Parathyroid adenoma (tissue), 2 donors: ENCODE measurements at regions not wholly inside any gene's neighbourhood (a gene's known extent, or its start where the extent isn't known, plus 50 kb on each side); places are given as distances from the start of the nearest gene placed in this dataset.

Source experiments
- H2AFZ ChIP-seq: fragments of 300-600 bp; sonication (generic); one replicate; pipeline ENCODE4 v1.7.0; 2017; ENCODE audit warnings: antibody characterized with exemption, mild to moderate bottlenecking
- H3K27ac ChIP-seq: fragments of 300-600 bp; sonication (generic); one replicate; pipeline ENCODE4 v1.7.0; 2017
- H3K27me3 ChIP-seq: fragments of 300-600 bp; sonication (generic); one replicate; pipeline ENCODE4 v1.7.0; 2017; ENCODE audit warnings: low read length; ENCODE audit not compliant: control insufficient read depth, insufficient read depth
- H3K36me3 ChIP-seq: fragments of 300-600 bp; sonication (generic); one replicate; pipeline ENCODE4 v1.7.0; 2017; ENCODE audit warnings: low read length; ENCODE audit not compliant: control insufficient read depth, insufficient read depth
- H3K4me1 ChIP-seq: fragments of 300-600 bp; sonication (generic); one replicate; pipeline ENCODE4 v1.7.0; 2017; ENCODE audit warnings: control low read depth
- H3K4me2 ChIP-seq: fragments of 300-600 bp; sonication (generic); one replicate; pipeline ENCODE4 v1.7.0; 2017; ENCODE audit warnings: low read length
- H3K4me3 ChIP-seq: fragments of 300-600 bp; sonication (generic); one replicate; pipeline ENCODE4 v1.7.0; 2017; ENCODE audit warnings: low read depth, low read length
- H3K79me2 ChIP-seq: fragments of 300-600 bp; sonication (generic); one replicate; pipeline ENCODE4 v1.7.0; 2017; ENCODE audit warnings: control low read depth
- H3K9ac ChIP-seq: fragments of 300-600 bp; sonication (generic); one replicate; pipeline ENCODE4 v1.7.0; 2017; ENCODE audit warnings: mild to moderate bottlenecking
- H3K9me3 ChIP-seq: fragments of 300-600 bp; sonication (generic); one replicate; pipeline ENCODE4 v1.7.0; 2017; ENCODE audit warnings: low read length; ENCODE audit not compliant: control insufficient read depth
- CTCF ChIP-seq: fragments of 300-600 bp; sonication (generic); IDR thresholded peaks from one replicate; pipeline ENCODE4 v1.7.0; 2017; ENCODE audit warnings: antibody characterized with exemption, mild to moderate bottlenecking
- donor health status: primary hyperparathyroidism.

GRCh38 chr1:67534627-67535065 lies 104.4 kb upstream of the SERBP1 start:
- TF ChIP-seq CTCF: no peak
- no peak overlapping the region for H3K9ac ChIP-seq

GRCh38 chr1:67535474-67535873 lies 105.3 kb upstream of the SERBP1 start:
- TF ChIP-seq CTCF: peak; percentile 68
- H3K27me3 ChIP-seq: no peaks in the 10 kb centered on the region
- no peaks in the 10 kb centered on the region for H3K79me2 ChIP-seq
- H3K4me2 ChIP-seq: no peak overlapping the region
- H3K9me3 ChIP-seq: no peaks in the 10 kb centered on the region
- H3K4me1 ChIP-seq: no peaks in the 10 kb centered on the region
- no peak overlapping the region for H3K27ac ChIP-seq
- H3K9ac ChIP-seq: no peak overlapping the region
- H2AFZ ChIP-seq: no peak overlapping the region
- no peak overlapping the region for H3K4me3 ChIP-seq
- H3K36me3 ChIP-seq: no peaks in the 10 kb centered on the region

More at GRCh38 chr1:67534627-67535065, 104.4 kb upstream of the SERBP1 start:
- H3K79me2 ChIP-seq: no peaks in the 10 kb centered on the region
- H3K4me1 ChIP-seq: no peaks in the 10 kb centered on the region
- no peaks in the 10 kb centered on the region for H3K36me3 ChIP-seq
- H3K4me2 ChIP-seq: no peak overlapping the region
- no peak overlapping the region for H3K4me3 ChIP-seq
- H3K9me3 ChIP-seq: no peaks in the 10 kb centered on the region
- H2AFZ ChIP-seq: no peak overlapping the region
- no peak overlapping the region for H3K27ac ChIP-seq
- H3K27me3 ChIP-seq: no peaks in the 10 kb centered on the region

- no peak overlapping the region for H3K27ac ChIP-seq
- H3K4me2 ChIP-seq: no peak overlapping the region
Measured at GRCh38 chr1:67536957-67537666, 106.9 kb upstream of the SERBP1 start.

DNA sequence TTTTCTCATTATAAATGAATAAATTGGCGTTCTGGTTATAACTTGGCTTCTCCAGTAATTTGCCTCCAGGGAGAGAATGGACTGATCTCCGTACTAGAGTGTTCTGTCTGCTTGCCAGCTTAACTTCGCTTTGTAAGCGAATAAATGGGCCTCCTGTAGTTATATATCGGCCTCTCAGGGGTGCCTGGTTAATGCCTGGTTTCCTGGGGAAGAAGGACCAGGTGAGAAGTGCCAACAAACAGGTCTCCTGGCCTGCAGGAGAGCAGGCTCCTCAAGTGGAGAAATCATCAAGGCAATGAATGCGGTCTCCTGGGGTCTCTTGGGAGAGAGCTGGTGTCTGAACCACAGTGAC lies 107.4 kb upstream of the SERBP1 start:
- no peaks in the 10 kb centered on the region for H3K9me3 ChIP-seq
- no peaks in the 10 kb centered on the region for H3K27me3 ChIP-seq
- no peak overlapping the region for H3K4me2 ChIP-seq
- no peak for TF ChIP-seq CTCF
- H3K36me3 ChIP-seq: no peaks in the 10 kb centered on the region
- H2AFZ ChIP-seq: no peak overlapping the region
- H3K9ac ChIP-seq: no peak overlapping the region
- no peaks in the 10 kb centered on the region for H3K4me1 ChIP-seq
- no peak overlapping the region for H3K4me3 ChIP-seq
- no peaks in the 10 kb centered on the region for H3K79me2 ChIP-seq
- H3K27ac ChIP-seq: no peak overlapping the region

More at GRCh38 chr1:67536957-67537666, 106.9 kb upstream of the SERBP1 start:
- no peaks in the 10 kb centered on the region for H3K9me3 ChIP-seq
- no peaks in the 10 kb centered on the region for H3K36me3 ChIP-seq
- no peaks in the 10 kb centered on the region for H3K27me3 ChIP-seq
- H3K79me2 ChIP-seq: no peaks in the 10 kb centered on the region
- no peak overlapping the region for H2AFZ ChIP-seq
- no peak for TF ChIP-seq CTCF
- H3K4me1 ChIP-seq: no peaks in the 10 kb centered on the region
- H3K9ac ChIP-seq: no peak overlapping the region
- H3K4me3 ChIP-seq: no peak overlapping the region
